Retinal pigment epithelial cell (primary cell): ENCODE measurements at regions not wholly inside any gene's neighbourhood (a gene's known extent, or its start where the extent isn't known, plus 50 kb on each side); places are given as distances from the start of the nearest gene placed in this dataset.
"Not testable (repeated sequence)": the region's sequence is repeated elsewhere in the genome, so short reads cannot be mapped to it uniquely, and the experiment has no call there.

Experiments
- DNase-seq: peaks from one replicate; pipeline ENCODE4 v3.0.0-alpha.2; 2010; ENCODE audit warnings: low read depth
- H3K4me3 ChIP-seq: 2 replicates; pipeline ENCODE4 v1.5.1; 2011; ENCODE audit warnings: mild to moderate bottlenecking, low read length, control low read depth, moderate library complexity
- CTCF ChIP-seq: conservative IDR thresholded peaks from 2 replicates; pipeline ENCODE4 v1.5.1; 2011; ENCODE audit warnings: low read depth, low read length, control low read depth, inconsistent platforms

- DNase-seq, result peak; percentile 84
- no peak overlapping the region for H3K4me3 ChIP-seq
- no peak for TF ChIP-seq CTCF
Measured at GRCh38 chr2:192535956-192536921, 341.5 kb upstream of the TMEFF2 start.

GRCh38 chr2:192534072-192534471, 339.3 kb upstream of the TMEFF2 start:
- no peak overlapping the region for H3K4me3 ChIP-seq
- no peak for DNase-seq
- no peak for TF ChIP-seq CTCF

- DNase-seq, H3K4me3 ChIP-seq: not testable (repeated sequence)
Measured at GRCh38 chr2:192524642-192525251, 330.0 kb upstream of the TMEFF2 start.

- not testable (repeated sequence) for H3K4me3 ChIP-seq, DNase-seq
Measured at GRCh38 chr2:192524214-192524613, 329.5 kb upstream of the TMEFF2 start.

GRCh38 chr2:192515937-192516336, 321.2 kb upstream of the TMEFF2 start:
- no peak for DNase-seq
- H3K4me3 ChIP-seq, result no peak overlapping the region
- TF ChIP-seq CTCF, result no peak

- H3K4me3 ChIP-seq, result no peak overlapping the region
- no peak for TF ChIP-seq CTCF
- no peak for DNase-seq
Measured at GRCh38 chr2:192513575-192513974, 318.8 kb upstream of the TMEFF2 start.

GRCh38 chr2:192507836-192508450, 313.2 kb upstream of the TMEFF2 start:
- DNase-seq, H3K4me3 ChIP-seq: not testable (repeated sequence)

- TF ChIP-seq CTCF, result no peak
- peak; percentile 85 for DNase-seq
- H3K4me3 ChIP-seq, result no peak overlapping the region
Measured at GRCh38 chr2:192500550-192501200, 305.9 kb upstream of the TMEFF2 start.
